HepG2 (cell line): ENCODE measurements at regions not wholly inside any gene's neighbourhood (a gene's known extent, or its start where the extent isn't known, plus 50 kb on each side); places are given as distances from the start of the nearest gene placed in this dataset.

ENCODE experiments used
- ATAC-seq: fragments of 200-7000 bp; cut with Tn5 transposase; 3 replicates; pipeline ENCODE4 v1.9.1; 2020; ENCODE audit warnings: mild to moderate bottlenecking, moderate library complexity
- BruUV-seq: library from RNA; stranded (reverse); fragments of 400-500 nt; replicated peaks from 2 replicates; lab custom pipeline; 2021; lab: Mats Ljungman, UMichigan
- CTCF ChIA-PET: fragments of 300-600 bp; formaldehyde crosslinking; extraction: SDS; loops from one replicate; lab custom pipeline; 2021; ENCODE audit warnings: low total read pairs, inconsistent platforms, low intra/inter-chr PET ratio; lab: Yijun Ruan, JAX
- POLR2A ChIA-PET: fragments of 350-600 bp; sonication (Branson Sonifier 250); formaldehyde crosslinking; loops from one replicate; lab custom pipeline; 2020; ENCODE audit warnings: antibody characterized with exemption, inconsistent platforms; lab: Yijun Ruan, JAX
- DNase-seq: peaks from one replicate; pipeline ENCODE4 v3.0.0-alpha.2; 2015; ENCODE audit warnings: low spot score
- FAIRE-seq: peaks from 3 replicates; lab custom pipeline; 2011; peaks lifted over from hg19 to GRCh38; lab: Jason Lieb, UNC
- H2AFZ ChIP-seq: one replicate; pipeline ENCODE4 v1.6.1; 2011; ENCODE audit warnings: low read length, inconsistent platforms
- H3K27ac ChIP-seq: fragments of 300-600 bp; 3 replicates; pipeline ENCODE4 v1.8.0; 2011; ENCODE audit warnings: mixed run types, mild to moderate bottlenecking, mixed read lengths, low read length, inconsistent platforms; ENCODE audit not compliant: insufficient read depth; ENCODE audit errors: extremely low read length
- H3K27me3 ChIP-seq, 2 experiments: fragments of 200-600 bp in 1 of 2; 2 replicates in 1 of 2; 3 replicates in 1 of 2; pipeline versions ENCODE4 v1.6.0 to v1.8.0; 2011; ENCODE audit warnings: low read length in 2 of 2, mild to moderate bottlenecking in 2 of 2, moderate library complexity in 2 of 2, inconsistent platforms in 1 of 2; ENCODE audit not compliant: insufficient read depth in 2 of 2, control insufficient read depth in 1 of 2
- H3K36me3 ChIP-seq, 2 experiments: fragments of 200-600 bp in 1 of 2; replicated peaks in 1 of 2; 2 replicates in 1 of 2; 3 replicates in 1 of 2; pipeline versions ENCODE4 v1.5.1 to v1.8.0; 2011; ENCODE audit warnings: low read length in 2 of 2, inconsistent platforms in 1 of 2; ENCODE audit not compliant: insufficient read depth in 2 of 2, control insufficient read depth in 1 of 2
- H3K4me1 ChIP-seq: 2 replicates; pipeline ENCODE4 v1.5.1; 2012; ENCODE audit warnings: low read length, inconsistent platforms; ENCODE audit not compliant: insufficient read depth
- H3K4me2 ChIP-seq: 2 replicates; pipeline ENCODE4 v1.6.0; 2011; ENCODE audit warnings: low read depth, low read length, inconsistent platforms
- H3K4me3 ChIP-seq, 3 experiments: fragments of 200-600 bp in 1 of 3; sonication (generic), shearing (Covaris generic) in 1 of 3; replicated peaks in 1 of 3; 2 replicates each; pipeline ENCODE4 v1.5.1; 2011 to 2016; ENCODE audit warnings: low read length in 3 of 3, inconsistent platforms in 2 of 3, low read depth in 2 of 3, mild to moderate bottlenecking in 2 of 3, control low read depth in 1 of 3, mixed read lengths in 1 of 3; ENCODE audit not compliant: insufficient read depth in 1 of 3
- H3K79me2 ChIP-seq: one replicate; pipeline ENCODE4 v1.6.1; 2011; ENCODE audit warnings: low read length, inconsistent platforms; ENCODE audit not compliant: insufficient read depth
- H3K9ac ChIP-seq: 2 replicates; pipeline ENCODE4 v1.6.0; 2011; ENCODE audit warnings: mild to moderate bottlenecking, low read depth, low read length, inconsistent platforms; ENCODE audit not compliant: insufficient read depth
- H3K9me3 ChIP-seq: 2 replicates; pipeline ENCODE4 v1.5.1; 2012; ENCODE audit warnings: mild to moderate bottlenecking, low read length
- H4K20me1 ChIP-seq: 2 replicates; pipeline ENCODE4 v1.6.0; 2011; ENCODE audit warnings: inconsistent platforms, mild to moderate bottlenecking, low read length, moderate library complexity; ENCODE audit not compliant: insufficient read depth
- GATAD2A ChIP-seq: IDR thresholded peaks from 2 replicates; pipeline ENCODE4 v1.6.1; 2016
- RAD21 ChIP-seq: fragments of 450-650 bp; formaldehyde crosslinking; IDR thresholded peaks from 2 replicates; pipeline ENCODE4 v1.5.0; 2020; ENCODE audit warnings: mild to moderate bottlenecking
- RELA ChIP-seq: sonication (generic); formaldehyde crosslinking; IDR thresholded peaks from 2 replicates; pipeline ENCODE4 v1.4.0; 2020; ENCODE audit warnings: missing genetic modification reagents
- SIN3B ChIP-seq: fragments of 150-350 bp; IDR thresholded peaks from 2 replicates; pipeline ENCODE4 v1.6.1; 2014; ENCODE audit warnings: low read length
- STAG1 ChIP-seq: sonication (generic); formaldehyde crosslinking; IDR thresholded peaks from 2 replicates; pipeline ENCODE4 v1.4.0; 2020; ENCODE audit warnings: missing genetic modification reagents
- ZNF263 ChIP-seq: sonication (generic); formaldehyde crosslinking; IDR thresholded peaks from 2 replicates; pipeline ENCODE4 v1.4.0; 2020; ENCODE audit warnings: missing genetic modification reagents
- ZNF33A ChIP-seq: sonication (generic); formaldehyde crosslinking; IDR thresholded peaks from 2 replicates; pipeline ENCODE4 v1.5.1; 2020; ENCODE audit warnings: missing genetic modification reagents, mild to moderate bottlenecking, moderate library complexity, borderline replicate concordance
- WGBS: methylation state at CpG from one replicate; pipeline ENCODE4 v1.1.6; 2017; ENCODE audit warnings: low lambda C conversion rate; 5-methylcytosine and 5-hydroxymethylcytosine counted together
- in situ Hi-C: cut with HindIII; loops from 2 replicates; pipeline ENCODE4 v1.10.0; 2017; ENCODE audit warnings: low pct_unique_long_range_greater_than_20kb; ENCODE audit not compliant: extremely low pct_ligation_motif_present
- intact Hi-C: fragments of 100-400 bp; cut with micrococcal nuclease; formaldehyde crosslinking; loops from one replicate; pipeline ENCODE4 v1.10.0; 2022; ENCODE audit not compliant: unreplicated experiment
- TF ChIP-seq, protein P1 (sequence below): sonication (generic); formaldehyde crosslinking; IDR thresholded peaks from 2 replicates; pipeline ENCODE4 v1.5.0; 2020; ENCODE audit warnings: mild to moderate bottlenecking, missing genetic modification reagents, moderate library complexity
- TF ChIP-seq, protein P2 (sequence below): sonication (generic); formaldehyde crosslinking; IDR thresholded peaks from 2 replicates; pipeline ENCODE4 v1.4.0; 2020; ENCODE audit warnings: mild to moderate bottlenecking, missing genetic modification reagents
- TF ChIP-seq, protein P3 (sequence below): sonication (generic); IDR thresholded peaks from 2 replicates; pipeline ENCODE4 v1.6.1; 2016; ENCODE audit warnings: low read depth, borderline replicate concordance
- TF ChIP-seq, protein P4 (sequence below): IDR thresholded peaks from 2 replicates; pipeline ENCODE4 v1.4.0; 2020; ENCODE audit warnings: mild to moderate bottlenecking, missing genetic modification reagents
- TF ChIP-seq, protein P5 (sequence below): sonication (generic); formaldehyde crosslinking; IDR thresholded peaks from 2 replicates; pipeline ENCODE4 v1.4.0; 2020; ENCODE audit warnings: missing genetic modification reagents, mild to moderate bottlenecking, borderline replicate concordance

DNA sequence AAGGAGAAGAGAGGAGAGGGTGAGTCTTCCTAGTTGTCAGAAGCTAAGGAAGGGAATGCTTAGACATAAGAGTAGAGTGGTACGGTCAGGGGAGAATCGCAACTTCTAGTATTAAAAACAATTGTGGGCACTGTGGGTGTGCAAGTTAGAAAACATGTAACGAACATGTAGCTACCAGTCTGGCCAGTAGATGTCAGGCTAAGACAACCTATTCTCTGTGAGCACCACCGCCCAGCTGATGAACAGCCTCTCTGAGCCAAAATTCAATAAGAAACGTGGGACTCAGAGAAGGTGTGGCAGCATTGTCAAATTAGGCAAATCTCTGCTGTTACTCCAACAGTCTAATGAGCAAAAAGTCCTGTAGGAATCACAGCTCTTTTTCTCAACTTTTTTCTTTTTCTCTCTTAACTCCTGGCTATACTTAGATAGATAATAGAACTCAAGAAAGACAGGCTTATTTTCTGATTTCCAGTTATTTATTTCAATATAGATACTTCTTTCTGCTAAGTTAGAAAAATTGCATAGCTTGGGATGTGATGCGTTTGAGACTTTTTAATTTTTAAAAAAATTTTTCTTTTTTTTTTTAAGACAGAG lies 186.2 kb downstream of the USP12 start:
- FAIRE-seq (peak; percentile 92), ATAC-seq (peak; percentile 36), DNase-seq (peak; percentile 74)
- H4K20me1 ChIP-seq, result no peaks in the 10 kb centered on the region
- ChIA-PET CTCF (interaction anchor here (0.9 to 3.3 kb wide), 6 partner anchors 219 to 377 kb away, joined by 3 to 28 read pairs (median 4); no protein-coding TSS in a partner anchor), POLR2A (interaction anchor here (0.5 to 1.3 kb wide), 4 partner anchors 38 to 1140 kb away, joined by 3 read pairs; partner anchors contain the start of gene RPL21)
- H3K9me3 ChIP-seq, result no peaks in the 10 kb centered on the region
- no peak overlapping the region for H3K4me2 ChIP-seq
- no peaks in the 10 kb centered on the region for H3K36me3 ChIP-seq
- peaks cover 93% of the 10 kb centered on the region for H3K4me1 ChIP-seq
- intact Hi-C loops (loop anchor here (1.0 to 10.0 kb wide), 4 partner anchors 38 to 999 kb away; partner anchors contain the start of gene URAD), in situ Hi-C loops (loop anchor here (5.0 to 10.0 kb wide), 3 partner anchors 297 to 839 kb away; no protein-coding TSS in a partner anchor)
- WGBS, result 2% methylated on average over 6 of the region's 6 CpGs
- no peak overlapping the region for H2AFZ ChIP-seq
- no peak overlapping the region for H3K4me3 ChIP-seq
- BruUV-seq, result no TSS peak
- no peak overlapping the region for H3K27ac ChIP-seq
- H3K79me2 ChIP-seq, result no peaks in the 10 kb centered on the region
- H3K27me3 ChIP-seq, result no peaks in the 10 kb centered on the region
- no peak overlapping the region for H3K9ac ChIP-seq
- TF ChIP-seq, protein P1, sequence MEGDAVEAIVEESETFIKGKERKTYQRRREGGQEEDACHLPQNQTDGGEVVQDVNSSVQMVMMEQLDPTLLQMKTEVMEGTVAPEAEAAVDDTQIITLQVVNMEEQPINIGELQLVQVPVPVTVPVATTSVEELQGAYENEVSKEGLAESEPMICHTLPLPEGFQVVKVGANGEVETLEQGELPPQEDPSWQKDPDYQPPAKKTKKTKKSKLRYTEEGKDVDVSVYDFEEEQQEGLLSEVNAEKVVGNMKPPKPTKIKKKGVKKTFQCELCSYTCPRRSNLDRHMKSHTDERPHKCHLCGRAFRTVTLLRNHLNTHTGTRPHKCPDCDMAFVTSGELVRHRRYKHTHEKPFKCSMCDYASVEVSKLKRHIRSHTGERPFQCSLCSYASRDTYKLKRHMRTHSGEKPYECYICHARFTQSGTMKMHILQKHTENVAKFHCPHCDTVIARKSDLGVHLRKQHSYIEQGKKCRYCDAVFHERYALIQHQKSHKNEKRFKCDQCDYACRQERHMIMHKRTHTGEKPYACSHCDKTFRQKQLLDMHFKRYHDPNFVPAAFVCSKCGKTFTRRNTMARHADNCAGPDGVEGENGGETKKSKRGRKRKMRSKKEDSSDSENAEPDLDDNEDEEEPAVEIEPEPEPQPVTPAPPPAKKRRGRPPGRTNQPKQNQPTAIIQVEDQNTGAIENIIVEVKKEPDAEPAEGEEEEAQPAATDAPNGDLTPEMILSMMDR, result peak; percentile 91
- TF ChIP-seq RELA (CRISPR knock-in tag) (0 out of 2 replicates have a peak, but pooled peaks have one; percentile 31), ZNF33A (CRISPR knock-in tag) (no peak), SIN3B (no peak), RAD21 (CRISPR knock-in tag) (peak; percentile 87), ZNF263 (CRISPR knock-in tag) (peak; percentile 33; the same call in 1 of the 2 replicates), STAG1 (peak; percentile 94), GATAD2A (0 out of 2 replicates have a peak, but pooled peaks have one; percentile 18)
- TF ChIP-seq, protein P2, sequence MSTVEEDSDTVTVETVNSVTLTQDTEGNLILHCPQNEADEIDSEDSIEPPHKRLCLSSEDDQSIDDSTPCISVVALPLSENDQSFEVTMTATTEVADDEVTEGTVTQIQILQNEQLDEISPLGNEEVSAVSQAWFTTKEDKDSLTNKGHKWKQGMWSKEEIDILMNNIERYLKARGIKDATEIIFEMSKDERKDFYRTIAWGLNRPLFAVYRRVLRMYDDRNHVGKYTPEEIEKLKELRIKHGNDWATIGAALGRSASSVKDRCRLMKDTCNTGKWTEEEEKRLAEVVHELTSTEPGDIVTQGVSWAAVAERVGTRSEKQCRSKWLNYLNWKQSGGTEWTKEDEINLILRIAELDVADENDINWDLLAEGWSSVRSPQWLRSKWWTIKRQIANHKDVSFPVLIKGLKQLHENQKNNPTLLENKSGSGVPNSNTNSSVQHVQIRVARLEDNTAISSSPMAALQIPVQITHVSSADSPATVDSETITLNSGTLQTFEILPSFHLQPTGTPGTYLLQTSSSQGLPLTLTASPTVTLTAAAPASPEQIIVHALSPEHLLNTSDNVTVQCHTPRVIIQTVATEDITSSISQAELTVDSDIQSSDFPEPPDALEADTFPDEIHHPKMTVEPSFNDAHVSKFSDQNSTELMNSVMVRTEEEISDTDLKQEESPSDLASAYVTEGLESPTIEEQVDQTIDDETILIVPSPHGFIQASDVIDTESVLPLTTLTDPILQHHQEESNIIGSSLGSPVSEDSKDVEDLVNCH, result no peak
- TF ChIP-seq, protein P3, sequence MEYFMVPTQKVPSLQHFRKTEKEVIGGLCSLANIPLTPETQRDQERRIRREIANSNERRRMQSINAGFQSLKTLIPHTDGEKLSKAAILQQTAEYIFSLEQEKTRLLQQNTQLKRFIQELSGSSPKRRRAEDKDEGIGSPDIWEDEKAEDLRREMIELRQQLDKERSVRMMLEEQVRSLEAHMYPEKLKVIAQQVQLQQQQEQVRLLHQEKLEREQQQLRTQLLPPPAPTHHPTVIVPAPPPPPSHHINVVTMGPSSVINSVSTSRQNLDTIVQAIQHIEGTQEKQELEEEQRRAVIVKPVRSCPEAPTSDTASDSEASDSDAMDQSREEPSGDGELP, result peak; percentile 88
- TF ChIP-seq, protein P4, sequence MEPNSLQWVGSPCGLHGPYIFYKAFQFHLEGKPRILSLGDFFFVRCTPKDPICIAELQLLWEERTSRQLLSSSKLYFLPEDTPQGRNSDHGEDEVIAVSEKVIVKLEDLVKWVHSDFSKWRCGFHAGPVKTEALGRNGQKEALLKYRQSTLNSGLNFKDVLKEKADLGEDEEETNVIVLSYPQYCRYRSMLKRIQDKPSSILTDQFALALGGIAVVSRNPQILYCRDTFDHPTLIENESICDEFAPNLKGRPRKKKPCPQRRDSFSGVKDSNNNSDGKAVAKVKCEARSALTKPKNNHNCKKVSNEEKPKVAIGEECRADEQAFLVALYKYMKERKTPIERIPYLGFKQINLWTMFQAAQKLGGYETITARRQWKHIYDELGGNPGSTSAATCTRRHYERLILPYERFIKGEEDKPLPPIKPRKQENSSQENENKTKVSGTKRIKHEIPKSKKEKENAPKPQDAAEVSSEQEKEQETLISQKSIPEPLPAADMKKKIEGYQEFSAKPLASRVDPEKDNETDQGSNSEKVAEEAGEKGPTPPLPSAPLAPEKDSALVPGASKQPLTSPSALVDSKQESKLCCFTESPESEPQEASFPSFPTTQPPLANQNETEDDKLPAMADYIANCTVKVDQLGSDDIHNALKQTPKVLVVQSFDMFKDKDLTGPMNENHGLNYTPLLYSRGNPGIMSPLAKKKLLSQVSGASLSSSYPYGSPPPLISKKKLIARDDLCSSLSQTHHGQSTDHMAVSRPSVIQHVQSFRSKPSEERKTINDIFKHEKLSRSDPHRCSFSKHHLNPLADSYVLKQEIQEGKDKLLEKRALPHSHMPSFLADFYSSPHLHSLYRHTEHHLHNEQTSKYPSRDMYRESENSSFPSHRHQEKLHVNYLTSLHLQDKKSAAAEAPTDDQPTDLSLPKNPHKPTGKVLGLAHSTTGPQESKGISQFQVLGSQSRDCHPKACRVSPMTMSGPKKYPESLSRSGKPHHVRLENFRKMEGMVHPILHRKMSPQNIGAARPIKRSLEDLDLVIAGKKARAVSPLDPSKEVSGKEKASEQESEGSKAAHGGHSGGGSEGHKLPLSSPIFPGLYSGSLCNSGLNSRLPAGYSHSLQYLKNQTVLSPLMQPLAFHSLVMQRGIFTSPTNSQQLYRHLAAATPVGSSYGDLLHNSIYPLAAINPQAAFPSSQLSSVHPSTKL (CRISPR knock-in tag), result 0 out of 2 replicates have a peak, but pooled peaks have one; percentile 14
- TF ChIP-seq, protein P5, sequence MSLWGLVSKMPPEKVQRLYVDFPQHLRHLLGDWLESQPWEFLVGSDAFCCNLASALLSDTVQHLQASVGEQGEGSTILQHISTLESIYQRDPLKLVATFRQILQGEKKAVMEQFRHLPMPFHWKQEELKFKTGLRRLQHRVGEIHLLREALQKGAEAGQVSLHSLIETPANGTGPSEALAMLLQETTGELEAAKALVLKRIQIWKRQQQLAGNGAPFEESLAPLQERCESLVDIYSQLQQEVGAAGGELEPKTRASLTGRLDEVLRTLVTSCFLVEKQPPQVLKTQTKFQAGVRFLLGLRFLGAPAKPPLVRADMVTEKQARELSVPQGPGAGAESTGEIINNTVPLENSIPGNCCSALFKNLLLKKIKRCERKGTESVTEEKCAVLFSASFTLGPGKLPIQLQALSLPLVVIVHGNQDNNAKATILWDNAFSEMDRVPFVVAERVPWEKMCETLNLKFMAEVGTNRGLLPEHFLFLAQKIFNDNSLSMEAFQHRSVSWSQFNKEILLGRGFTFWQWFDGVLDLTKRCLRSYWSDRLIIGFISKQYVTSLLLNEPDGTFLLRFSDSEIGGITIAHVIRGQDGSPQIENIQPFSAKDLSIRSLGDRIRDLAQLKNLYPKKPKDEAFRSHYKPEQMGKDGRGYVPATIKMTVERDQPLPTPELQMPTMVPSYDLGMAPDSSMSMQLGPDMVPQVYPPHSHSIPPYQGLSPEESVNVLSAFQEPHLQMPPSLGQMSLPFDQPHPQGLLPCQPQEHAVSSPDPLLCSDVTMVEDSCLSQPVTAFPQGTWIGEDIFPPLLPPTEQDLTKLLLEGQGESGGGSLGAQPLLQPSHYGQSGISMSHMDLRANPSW (CRISPR knock-in tag), result no peak
